GM23338 (cell line): ENCODE measurements at regions not wholly inside any gene's neighbourhood (a gene's known extent, or its start where the extent isn't known, plus 50 kb on each side); places are given as distances from the start of the nearest gene placed in this dataset.

Experiments used
- ATAC-seq: fragments of 200-7000 bp; cut with Tn5 transposase; 3 replicates; pipeline ENCODE4 v1.9.1; 2020
- DNase-seq: peaks from one replicate; pipeline ENCODE4 v3.0.0-alpha.2; 2015; ENCODE audit warnings: low spot score
- H2AFZ ChIP-seq: fragments of 200-600 bp; sonication (generic); 2 replicates; pipeline ENCODE4 v1.8.0; 2016; ENCODE audit warnings: antibody characterized with exemption, mild to moderate bottlenecking, moderate library complexity
- H3F3A ChIP-seq: fragments of 200-600 bp; sonication (generic); replicated peaks from 2 replicates; pipeline ENCODE4 v1.8.0; 2017; ENCODE audit warnings: antibody characterized with exemption, mixed run types, low read depth
- H3K27ac ChIP-seq: fragments of 200-600 bp; sonication (generic); 2 replicates; pipeline ENCODE4 v1.6.1; 2016; ENCODE audit warnings: low read depth
- H3K27me3 ChIP-seq: fragments of 200-600 bp; sonication (generic); 2 replicates; pipeline ENCODE4 v1.8.0; 2016; ENCODE audit warnings: mild to moderate bottlenecking, mixed run types, moderate library complexity; ENCODE audit not compliant: insufficient read depth
- H3K36me3 ChIP-seq: fragments of 200-600 bp; sonication (generic); 2 replicates; pipeline ENCODE4 v1.8.0; 2016; ENCODE audit warnings: mild to moderate bottlenecking; ENCODE audit not compliant: insufficient read depth
- H3K4me1 ChIP-seq: fragments of 200-600 bp; sonication (generic); 2 replicates; pipeline ENCODE4 v1.8.0; 2016; ENCODE audit warnings: mild to moderate bottlenecking, moderate library complexity; ENCODE audit not compliant: insufficient read depth
- H3K4me2 ChIP-seq: fragments of 200-600 bp; sonication (generic); 2 replicates; pipeline ENCODE4 v1.7.1; 2017; ENCODE audit warnings: mixed run types
- H3K4me3 ChIP-seq: fragments of 200-600 bp; sonication (generic); 2 replicates; pipeline ENCODE4 v1.6.1; 2016; ENCODE audit warnings: mixed run types
- H3K79me2 ChIP-seq: fragments of 200-600 bp; sonication (generic); replicated peaks from 2 replicates; pipeline ENCODE4 v1.8.0; 2017; ENCODE audit warnings: mild to moderate bottlenecking; ENCODE audit not compliant: insufficient read depth
- H3K9me2 ChIP-seq: fragments of 200-600 bp; sonication (generic); 2 replicates; pipeline ENCODE4 v1.8.0; 2017; ENCODE audit not compliant: insufficient read depth
- H4K20me1 ChIP-seq: fragments of 200-600 bp; sonication (generic); replicated peaks from 2 replicates; pipeline ENCODE4 v1.8.0; 2017; ENCODE audit warnings: mild to moderate bottlenecking; ENCODE audit not compliant: insufficient read depth
- H3K27ac Mint-ChIP-seq: 2 replicates; pipeline ENCODE4 v1.8.0; 2020; ENCODE audit warnings: inconsistent platforms, mild to moderate bottlenecking, moderate library complexity, mixed read lengths
- H3K27me3 Mint-ChIP-seq: 3 replicates; pipeline ENCODE4 v1.8.0; 2022; ENCODE audit warnings: low read depth, mild to moderate bottlenecking, moderate library complexity, mixed read lengths, inconsistent platforms; ENCODE audit not compliant: insufficient read depth, poor library complexity
- H3K36me3 Mint-ChIP-seq: 3 replicates; pipeline ENCODE4 v1.8.0; 2021; ENCODE audit warnings: low read depth, mild to moderate bottlenecking, inconsistent platforms, moderate library complexity, mixed read lengths
- H3K4me1 Mint-ChIP-seq: 3 replicates; pipeline ENCODE4 v1.8.0; 2020; ENCODE audit warnings: mild to moderate bottlenecking, inconsistent platforms, mixed read lengths
- H3K4me3 Mint-ChIP-seq: 3 replicates; pipeline ENCODE4 v1.8.0; 2021; ENCODE audit warnings: moderate library complexity, mild to moderate bottlenecking, inconsistent platforms, mixed read lengths
- H3K9me3 Mint-ChIP-seq: 3 replicates; pipeline ENCODE4 v1.8.0; 2020; ENCODE audit warnings: moderate library complexity, mild to moderate bottlenecking, inconsistent platforms, mixed read lengths
- CREB1 ChIP-seq: fragments of 250-450 bp; sonication (Bioruptor Pico); IDR thresholded peaks from 2 replicates; pipeline ENCODE4 v1.5.0; 2020; ENCODE audit warnings: low read depth, mild to moderate bottlenecking, moderate library complexity
- EZH2phosphoT487 ChIP-seq: fragments of 200-600 bp; sonication (generic); IDR thresholded peaks from one replicate; pipeline ENCODE4 v1.8.1; 2018; ENCODE audit warnings: antibody characterized with exemption; ENCODE audit not compliant: unreplicated experiment
- JUNB ChIP-seq: IDR thresholded peaks from one replicate; pipeline ENCODE4 v1.6.1; 2016; ENCODE audit warnings: antibody characterized with exemption; ENCODE audit not compliant: unreplicated experiment
- NANOG ChIP-seq: IDR thresholded peaks from 2 replicates; pipeline ENCODE4 v1.6.1; 2016; ENCODE audit warnings: antibody characterized with exemption, borderline replicate concordance
- POLR2AphosphoS5 ChIP-seq: IDR thresholded peaks from 2 replicates; pipeline ENCODE4 v1.6.1; 2016; ENCODE audit warnings: antibody characterized with exemption, low read depth
- STAT1 ChIP-seq: IDR thresholded peaks from one replicate; pipeline ENCODE4 v1.6.1; 2016; ENCODE audit warnings: antibody characterized with exemption; ENCODE audit not compliant: unreplicated experiment
- ZNF331 ChIP-seq: fragments of 250-450 bp; sonication (Bioruptor Pico); IDR thresholded peaks from 2 replicates; pipeline ENCODE4 v1.5.0; 2020; ENCODE audit warnings: low read depth, mild to moderate bottlenecking, moderate library complexity
- TF ChIP-seq, protein P1 (sequence below): fragments of 250-450 bp; sonication (Bioruptor Pico); IDR thresholded peaks from 2 replicates; pipeline ENCODE4 v1.5.0; 2020; ENCODE audit warnings: mild to moderate bottlenecking, moderate library complexity
- TF ChIP-seq, protein P2 (sequence below): IDR thresholded peaks from one replicate; pipeline ENCODE4 v1.6.1; 2018; ENCODE audit warnings: antibody characterized with exemption; ENCODE audit not compliant: unreplicated experiment
- TF ChIP-seq, protein P3 (sequence below), 2 experiments: fragments of 200-600 bp in 1 of 2; sonication (generic) in 1 of 2; conservative IDR thresholded peaks; 2 replicates each; pipeline versions ENCODE4 v1.5.1 to v1.6.1; 2016 to 2017; ENCODE audit warnings: antibody characterized with exemption in 2 of 2, low read depth in 2 of 2, mild to moderate bottlenecking in 2 of 2, moderate library complexity in 1 of 2
- TF ChIP-seq, protein P4 (sequence below): IDR thresholded peaks from 2 replicates; pipeline ENCODE4 v1.6.1; 2016; ENCODE audit warnings: antibody characterized with exemption

DNA sequence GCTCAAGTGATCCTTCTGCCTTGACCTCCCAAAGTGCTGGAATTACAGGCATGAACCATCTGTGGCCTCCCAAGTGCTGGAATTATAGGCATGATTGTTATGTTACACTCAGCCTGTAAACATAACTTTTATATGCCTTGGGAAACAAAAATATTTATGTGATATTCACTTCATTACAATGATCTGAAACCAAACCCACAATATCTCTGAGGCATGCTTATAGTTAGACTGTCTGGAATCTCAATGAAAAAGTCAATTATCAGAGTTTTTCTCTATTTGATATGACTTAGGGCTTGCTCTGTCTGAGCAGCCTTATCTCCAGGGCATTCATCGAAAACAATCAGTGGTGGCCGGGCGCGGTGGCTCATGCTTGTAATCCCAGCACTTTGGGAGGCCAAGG, 195.3 kb upstream of the MYO3A start (continued):
- TF ChIP-seq, protein P1, sequence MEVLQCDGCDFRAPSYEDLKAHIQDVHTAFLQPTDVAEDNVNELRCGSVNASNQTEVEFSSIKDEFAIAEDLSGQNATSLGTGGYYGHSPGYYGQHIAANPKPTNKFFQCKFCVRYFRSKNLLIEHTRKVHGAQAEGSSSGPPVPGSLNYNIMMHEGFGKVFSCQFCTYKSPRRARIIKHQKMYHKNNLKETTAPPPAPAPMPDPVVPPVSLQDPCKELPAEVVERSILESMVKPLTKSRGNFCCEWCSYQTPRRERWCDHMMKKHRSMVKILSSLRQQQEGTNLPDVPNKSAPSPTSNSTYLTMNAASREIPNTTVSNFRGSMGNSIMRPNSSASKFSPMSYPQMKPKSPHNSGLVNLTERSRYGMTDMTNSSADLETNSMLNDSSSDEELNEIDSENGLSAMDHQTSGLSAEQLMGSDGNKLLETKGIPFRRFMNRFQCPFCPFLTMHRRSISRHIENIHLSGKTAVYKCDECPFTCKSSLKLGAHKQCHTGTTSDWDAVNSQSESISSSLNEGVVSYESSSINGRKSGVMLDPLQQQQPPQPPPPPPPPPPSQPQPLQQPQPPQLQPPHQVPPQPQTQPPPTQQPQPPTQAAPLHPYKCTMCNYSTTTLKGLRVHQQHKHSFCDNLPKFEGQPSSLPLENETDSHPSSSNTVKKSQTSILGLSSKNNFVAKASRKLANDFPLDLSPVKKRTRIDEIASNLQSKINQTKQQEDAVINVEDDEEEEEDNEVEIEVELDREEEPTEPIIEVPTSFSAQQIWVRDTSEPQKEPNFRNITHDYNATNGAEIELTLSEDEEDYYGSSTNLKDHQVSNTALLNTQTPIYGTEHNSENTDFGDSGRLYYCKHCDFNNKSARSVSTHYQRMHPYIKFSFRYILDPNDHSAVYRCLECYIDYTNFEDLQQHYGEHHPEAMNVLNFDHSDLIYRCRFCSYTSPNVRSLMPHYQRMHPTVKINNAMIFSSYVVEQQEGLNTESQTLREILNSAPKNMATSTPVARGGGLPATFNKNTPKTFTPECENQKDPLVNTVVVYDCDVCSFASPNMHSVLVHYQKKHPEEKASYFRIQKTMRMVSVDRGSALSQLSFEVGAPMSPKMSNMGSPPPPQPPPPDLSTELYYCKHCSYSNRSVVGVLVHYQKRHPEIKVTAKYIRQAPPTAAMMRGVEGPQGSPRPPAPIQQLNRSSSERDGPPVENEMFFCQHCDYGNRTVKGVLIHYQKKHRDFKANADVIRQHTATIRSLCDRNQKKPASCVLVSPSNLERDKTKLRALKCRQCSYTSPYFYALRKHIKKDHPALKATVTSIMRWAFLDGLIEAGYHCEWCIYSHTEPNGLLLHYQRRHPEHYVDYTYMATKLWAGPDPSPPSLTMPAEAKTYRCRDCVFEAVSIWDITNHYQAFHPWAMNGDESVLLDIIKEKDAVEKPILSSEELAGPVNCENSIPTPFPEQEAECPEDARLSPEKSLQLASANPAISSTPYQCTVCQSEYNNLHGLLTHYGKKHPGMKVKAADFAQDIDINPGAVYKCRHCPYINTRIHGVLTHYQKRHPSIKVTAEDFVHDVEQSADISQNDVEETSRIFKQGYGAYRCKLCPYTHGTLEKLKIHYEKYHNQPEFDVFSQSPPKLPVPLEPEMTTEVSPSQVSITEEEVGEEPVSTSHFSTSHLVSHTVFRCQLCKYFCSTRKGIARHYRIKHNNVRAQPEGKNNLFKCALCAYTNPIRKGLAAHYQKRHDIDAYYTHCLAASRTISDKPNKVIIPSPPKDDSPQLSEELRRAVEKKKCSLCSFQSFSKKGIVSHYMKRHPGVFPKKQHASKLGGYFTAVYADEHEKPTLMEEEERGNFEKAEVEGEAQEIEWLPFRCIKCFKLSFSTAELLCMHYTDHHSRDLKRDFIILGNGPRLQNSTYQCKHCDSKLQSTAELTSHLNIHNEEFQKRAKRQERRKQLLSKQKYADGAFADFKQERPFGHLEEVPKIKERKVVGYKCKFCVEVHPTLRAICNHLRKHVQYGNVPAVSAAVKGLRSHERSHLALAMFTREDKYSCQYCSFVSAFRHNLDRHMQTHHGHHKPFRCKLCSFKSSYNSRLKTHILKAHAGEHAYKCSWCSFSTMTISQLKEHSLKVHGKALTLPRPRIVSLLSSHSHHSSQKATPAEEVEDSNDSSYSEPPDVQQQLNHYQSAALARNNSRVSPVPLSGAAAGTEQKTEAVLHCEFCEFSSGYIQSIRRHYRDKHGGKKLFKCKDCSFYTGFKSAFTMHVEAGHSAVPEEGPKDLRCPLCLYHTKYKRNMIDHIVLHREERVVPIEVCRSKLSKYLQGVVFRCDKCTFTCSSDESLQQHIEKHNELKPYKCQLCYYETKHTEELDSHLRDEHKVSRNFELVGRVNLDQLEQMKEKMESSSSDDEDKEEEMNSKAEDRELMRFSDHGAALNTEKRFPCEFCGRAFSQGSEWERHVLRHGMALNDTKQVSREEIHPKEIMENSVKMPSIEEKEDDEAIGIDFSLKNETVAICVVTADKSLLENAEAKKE (CRISPR knock-in tag) = no peak

DNA sequence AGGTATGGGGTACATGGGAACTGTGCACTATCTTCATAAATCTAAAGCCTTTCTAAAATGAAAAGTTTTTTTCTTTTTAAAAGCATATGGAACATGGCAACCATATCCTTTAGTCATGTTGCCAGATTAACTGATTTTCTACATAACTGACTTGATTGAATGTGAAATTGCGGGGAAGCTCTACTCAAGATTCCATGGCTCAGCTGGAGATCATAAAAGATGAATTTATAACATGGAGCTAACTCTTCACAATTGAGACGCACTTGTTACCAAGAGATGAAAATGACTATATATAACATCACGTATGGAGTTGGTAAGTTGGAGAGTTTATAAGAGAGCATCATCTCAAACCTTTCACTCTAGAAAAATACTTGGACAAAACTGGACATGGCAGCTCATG, 190.2 kb upstream of the MYO3A start:
- Histone ChIP-seq H3K9me2 (peaks cover under 1% of the 10 kb centered on the region; the same call in 1 of the 2 replicates), H3K27me3 (no peaks in the 10 kb centered on the region), H3F3A (no peaks in the 10 kb centered on the region), H3K36me3 (no peaks in the 10 kb centered on the region), H3K4me1 (0 out of 2 replicates have a peak, but pooled peaks cover 3% of the 10 kb centered on the region), H3K79me2 (no peaks in the 10 kb centered on the region), H4K20me1 (no peaks in the 10 kb centered on the region), H2AFZ (no peak overlapping the region), H3K27ac (no peak overlapping the region), H3K4me2 (no peak overlapping the region), H3K4me3 (no peak overlapping the region)
- Mint-ChIP-seq H3K4me3 (no peak overlapping the region), H3K4me1 (peaks cover 11% of the 10 kb centered on the region; the same call in 2 of the 3 replicates), H3K9me3 (no peaks in the 10 kb centered on the region), H3K36me3 (no peaks in the 10 kb centered on the region), H3K27ac (no peak overlapping the region), H3K27me3 (no peaks in the 10 kb centered on the region)
- ATAC-seq (no peak), DNase-seq (no peak)
- TF ChIP-seq NANOG (no peak), JUNB (no peak), STAT1 (no peak), ZNF331 (no peak), POLR2AphosphoS5 (no peak), EZH2phosphoT487 (no peak), CREB1 (CRISPR knock-in tag) (no peak)
- TF ChIP-seq, protein P2, sequence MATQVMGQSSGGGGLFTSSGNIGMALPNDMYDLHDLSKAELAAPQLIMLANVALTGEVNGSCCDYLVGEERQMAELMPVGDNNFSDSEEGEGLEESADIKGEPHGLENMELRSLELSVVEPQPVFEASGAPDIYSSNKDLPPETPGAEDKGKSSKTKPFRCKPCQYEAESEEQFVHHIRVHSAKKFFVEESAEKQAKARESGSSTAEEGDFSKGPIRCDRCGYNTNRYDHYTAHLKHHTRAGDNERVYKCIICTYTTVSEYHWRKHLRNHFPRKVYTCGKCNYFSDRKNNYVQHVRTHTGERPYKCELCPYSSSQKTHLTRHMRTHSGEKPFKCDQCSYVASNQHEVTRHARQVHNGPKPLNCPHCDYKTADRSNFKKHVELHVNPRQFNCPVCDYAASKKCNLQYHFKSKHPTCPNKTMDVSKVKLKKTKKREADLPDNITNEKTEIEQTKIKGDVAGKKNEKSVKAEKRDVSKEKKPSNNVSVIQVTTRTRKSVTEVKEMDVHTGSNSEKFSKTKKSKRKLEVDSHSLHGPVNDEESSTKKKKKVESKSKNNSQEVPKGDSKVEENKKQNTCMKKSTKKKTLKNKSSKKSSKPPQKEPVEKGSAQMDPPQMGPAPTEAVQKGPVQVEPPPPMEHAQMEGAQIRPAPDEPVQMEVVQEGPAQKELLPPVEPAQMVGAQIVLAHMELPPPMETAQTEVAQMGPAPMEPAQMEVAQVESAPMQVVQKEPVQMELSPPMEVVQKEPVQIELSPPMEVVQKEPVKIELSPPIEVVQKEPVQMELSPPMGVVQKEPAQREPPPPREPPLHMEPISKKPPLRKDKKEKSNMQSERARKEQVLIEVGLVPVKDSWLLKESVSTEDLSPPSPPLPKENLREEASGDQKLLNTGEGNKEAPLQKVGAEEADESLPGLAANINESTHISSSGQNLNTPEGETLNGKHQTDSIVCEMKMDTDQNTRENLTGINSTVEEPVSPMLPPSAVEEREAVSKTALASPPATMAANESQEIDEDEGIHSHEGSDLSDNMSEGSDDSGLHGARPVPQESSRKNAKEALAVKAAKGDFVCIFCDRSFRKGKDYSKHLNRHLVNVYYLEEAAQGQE = no peak
- TF ChIP-seq, protein P3, sequence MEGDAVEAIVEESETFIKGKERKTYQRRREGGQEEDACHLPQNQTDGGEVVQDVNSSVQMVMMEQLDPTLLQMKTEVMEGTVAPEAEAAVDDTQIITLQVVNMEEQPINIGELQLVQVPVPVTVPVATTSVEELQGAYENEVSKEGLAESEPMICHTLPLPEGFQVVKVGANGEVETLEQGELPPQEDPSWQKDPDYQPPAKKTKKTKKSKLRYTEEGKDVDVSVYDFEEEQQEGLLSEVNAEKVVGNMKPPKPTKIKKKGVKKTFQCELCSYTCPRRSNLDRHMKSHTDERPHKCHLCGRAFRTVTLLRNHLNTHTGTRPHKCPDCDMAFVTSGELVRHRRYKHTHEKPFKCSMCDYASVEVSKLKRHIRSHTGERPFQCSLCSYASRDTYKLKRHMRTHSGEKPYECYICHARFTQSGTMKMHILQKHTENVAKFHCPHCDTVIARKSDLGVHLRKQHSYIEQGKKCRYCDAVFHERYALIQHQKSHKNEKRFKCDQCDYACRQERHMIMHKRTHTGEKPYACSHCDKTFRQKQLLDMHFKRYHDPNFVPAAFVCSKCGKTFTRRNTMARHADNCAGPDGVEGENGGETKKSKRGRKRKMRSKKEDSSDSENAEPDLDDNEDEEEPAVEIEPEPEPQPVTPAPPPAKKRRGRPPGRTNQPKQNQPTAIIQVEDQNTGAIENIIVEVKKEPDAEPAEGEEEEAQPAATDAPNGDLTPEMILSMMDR (conservative IDR thresholded peaks at IDR 0.05; ENCODE audit: low read depth in 2 of 2) = no peak
- TF ChIP-seq, protein P4, sequence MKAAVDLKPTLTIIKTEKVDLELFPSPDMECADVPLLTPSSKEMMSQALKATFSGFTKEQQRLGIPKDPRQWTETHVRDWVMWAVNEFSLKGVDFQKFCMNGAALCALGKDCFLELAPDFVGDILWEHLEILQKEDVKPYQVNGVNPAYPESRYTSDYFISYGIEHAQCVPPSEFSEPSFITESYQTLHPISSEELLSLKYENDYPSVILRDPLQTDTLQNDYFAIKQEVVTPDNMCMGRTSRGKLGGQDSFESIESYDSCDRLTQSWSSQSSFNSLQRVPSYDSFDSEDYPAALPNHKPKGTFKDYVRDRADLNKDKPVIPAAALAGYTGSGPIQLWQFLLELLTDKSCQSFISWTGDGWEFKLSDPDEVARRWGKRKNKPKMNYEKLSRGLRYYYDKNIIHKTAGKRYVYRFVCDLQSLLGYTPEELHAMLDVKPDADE = no peak
